ENCODE measurements at regions not wholly inside any gene's neighbourhood (a gene's known extent, or its start where the extent isn't known, plus 50 kb on each side); places are given as distances from the start of the nearest gene placed in this dataset.

GRCh38 chr20:61186771-61187472 lies 65.1 kb upstream of the CDH4 start:
- no peak for TF ChIP-seq CTCF (IDR thresholded peaks at IDR 0.05)
- no peak for TF ChIP-seq POLR2A (IDR thresholded peaks at IDR 0.05)
- intact Hi-C loops (cut with DNase I; ENCODE audit: low total_unique reads): no loop called here
- 78 to 80% methylated on average over 11 of the region's 11 CpGs for WGBS, 2 donors
- DNase-seq (ENCODE audit: low spot score in 2 of 2): no peak
- no peak overlapping the region for H3K4me3 ChIP-seq (ENCODE audit: low read depth, poor library complexity, severe bottlenecking)

- 78 to 92% methylated on average over 1 of the region's 1 CpG for WGBS, 2 donors
- TF ChIP-seq POLR2A (IDR thresholded peaks at IDR 0.05) (no peak), CTCF (IDR thresholded peaks at IDR 0.05) (no peak)
- no peak for DNase-seq (ENCODE audit: low spot score in 2 of 2)
- intact Hi-C loops (cut with DNase I; ENCODE audit: low total_unique reads): no loop called here
- H3K4me3 ChIP-seq (ENCODE audit: low read depth, poor library complexity, severe bottlenecking): no peak overlapping the region
Measured at GRCh38 chr20:61189534-61189933, 62.5 kb upstream of the CDH4 start.

DNA sequence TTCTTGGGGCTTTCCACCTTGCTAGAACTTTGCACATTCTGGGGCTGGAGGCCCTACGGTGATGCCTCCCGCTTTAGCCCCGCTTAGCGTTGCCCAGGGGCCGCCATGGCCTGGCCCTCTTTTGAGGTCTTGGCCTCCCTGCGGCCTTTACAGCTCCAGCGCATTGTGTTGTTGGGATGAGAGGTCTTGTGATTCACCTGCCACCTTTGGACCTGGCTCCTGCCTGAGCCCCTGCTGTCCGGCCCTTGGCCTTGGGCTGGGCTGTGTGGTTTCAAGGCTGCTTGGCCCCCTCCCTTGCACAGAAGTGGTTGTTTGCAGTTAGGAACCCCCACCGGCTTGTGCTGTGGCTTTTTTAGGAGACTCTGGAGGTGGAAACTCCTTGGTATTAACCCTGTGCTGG lies 61.0 kb upstream of the CDH4 start:
- intact Hi-C loops (cut with DNase I; ENCODE audit: low total_unique reads): no loop called here
- H3K4me3 ChIP-seq (ENCODE audit: low read depth, poor library complexity, severe bottlenecking): no peak overlapping the region
- no peak for TF ChIP-seq CTCF (IDR thresholded peaks at IDR 0.05)
- TF ChIP-seq POLR2A (IDR thresholded peaks at IDR 0.05): no peak
- DNase-seq (ENCODE audit: low spot score in 2 of 2): no peak
- 87 to 96% methylated on average over 9 of the region's 9 CpGs for WGBS, 2 donors

- no peak overlapping the region for H3K4me3 ChIP-seq (ENCODE audit: low read depth, poor library complexity, severe bottlenecking)
- 42 to 46% methylated on average over 9 of the region's 10 CpGs for WGBS, 2 donors
- no peak for TF ChIP-seq CTCF (IDR thresholded peaks at IDR 0.05)
- TF ChIP-seq POLR2A (IDR thresholded peaks at IDR 0.05): no peak
- intact Hi-C loops (cut with DNase I; ENCODE audit: low total_unique reads): no loop called here
- DNase-seq (ENCODE audit: low spot score in 2 of 2): no peak
Measured at GRCh38 chr20:61192337-61192950, 59.6 kb upstream of the CDH4 start.

- no peak overlapping the region for H3K4me3 ChIP-seq (ENCODE audit: low read depth, poor library complexity, severe bottlenecking)
- intact Hi-C loops (cut with DNase I; ENCODE audit: low total_unique reads): no loop called here
- no peak for TF ChIP-seq POLR2A (IDR thresholded peaks at IDR 0.05)
- TF ChIP-seq CTCF (IDR thresholded peaks at IDR 0.05): no peak
- no peak for DNase-seq (ENCODE audit: low spot score in 2 of 2)
- 80 to 82% methylated on average over 14 to 15 of the region's 15 CpGs for WGBS, 2 donors
Measured at GRCh38 chr20:61193164-61193563, 58.9 kb upstream of the CDH4 start.

MicroRNA genes in the stretch of these regions (microRNA counts, 767-probe panel; counts per million panel counts)
- microRNA hsa-miR-548ag (0 to 358 counts per million in 2 donors), microRNA hsa-miR-646 (0 to 358 counts per million in 2 donors)

Small RNAs in the stretch of these regions (microRNA-seq; reads per million reads assigned to microRNA genes)
- gene MIR4533 (ENCODE audit: borderline number of aligned reads in 1 of 2, borderline replicate concordance in 2 of 2): 0 reads per million in 2 donors
- gene MIR548AG2 (ENCODE audit: borderline number of aligned reads in 1 of 2, borderline replicate concordance in 2 of 2): 0 reads per million in 2 donors
- gene MIR646 (ENCODE audit: borderline number of aligned reads in 1 of 2, borderline replicate concordance in 2 of 2): 0 reads per million in 2 donors

Data from lower leg skin (tissue), 4 donors.